Skin epidermis (tissue), 12 donors: ENCODE measurements at regions not wholly inside any gene's neighbourhood (a gene's known extent, or its start where the extent isn't known, plus 50 kb on each side); places are given as distances from the start of the nearest gene placed in this dataset.
"Not testable (repeated sequence)": the region's sequence is repeated elsewhere in the genome, so short reads cannot be mapped to it uniquely, and the experiment has no call there.

Experiments used
- H3K27ac ChIP-seq, 21 experiments: fragments of 200-600 bp; sonication (generic) in 11 of 21; one replicate each; pipeline ENCODE4 v1.5.0; 2020; ENCODE audit warnings: mild to moderate bottlenecking in 3 of 21, inconsistent platforms in 2 of 21, moderate library complexity in 2 of 21
- H3K4me3 ChIP-seq, 7 experiments: fragments of 200-600 bp; sonication (generic) in 2 of 7; one replicate each; pipeline ENCODE4 v1.5.0; 2020; ENCODE audit warnings: inconsistent platforms in 2 of 7, mild to moderate bottlenecking in 2 of 7, moderate library complexity in 1 of 7

DNA sequence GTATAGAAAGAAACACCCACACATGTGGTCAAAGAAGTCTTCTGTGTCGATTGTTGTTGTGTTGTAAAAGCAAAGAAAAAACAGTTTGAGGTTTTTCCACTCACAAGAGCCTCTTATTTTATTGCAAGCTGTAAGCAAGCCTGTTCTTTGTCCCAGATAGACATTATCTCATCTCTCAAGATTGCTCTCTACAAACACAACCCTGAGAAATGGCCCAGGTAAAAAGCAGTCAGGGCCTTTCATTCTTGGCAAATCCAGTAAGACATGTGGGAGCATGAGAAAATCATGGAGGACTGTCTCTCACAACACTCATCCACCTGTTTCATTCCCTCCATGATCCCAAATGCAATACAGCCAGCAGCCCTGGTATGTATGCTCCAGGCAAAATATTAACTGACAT is 286.6 kb upstream of the POU5F2 start:
- Histone ChIP-seq H3K4me3 (no peak overlapping the region), H3K27ac (peak overlapping the region in 2 of 21 experiments; percentile 61 to 78)

DNA sequence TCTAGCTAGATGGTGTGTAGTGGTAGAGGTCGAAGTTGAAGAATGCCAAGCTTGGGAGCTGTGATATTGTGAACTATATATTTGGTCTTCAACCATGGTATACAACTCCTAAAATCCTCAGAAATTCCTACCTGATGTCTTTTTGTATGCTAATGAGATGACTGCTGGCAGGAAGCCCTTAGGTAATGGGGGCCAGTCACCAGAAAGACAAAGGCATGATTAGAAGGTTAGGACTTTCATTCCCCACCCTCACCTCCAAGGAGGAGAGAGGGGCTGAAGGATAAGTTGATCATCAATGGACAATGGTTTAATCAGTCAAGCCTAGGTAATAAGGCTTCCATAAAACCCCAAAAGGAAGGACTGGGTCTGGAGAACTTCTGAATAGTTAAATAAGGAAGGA is 285.7 kb upstream of the POU5F2 start:
- Histone ChIP-seq H3K27ac (peak overlapping the region in 2 of 21 experiments; percentile 61 to 78), H3K4me3 (no peak overlapping the region)

DNA sequence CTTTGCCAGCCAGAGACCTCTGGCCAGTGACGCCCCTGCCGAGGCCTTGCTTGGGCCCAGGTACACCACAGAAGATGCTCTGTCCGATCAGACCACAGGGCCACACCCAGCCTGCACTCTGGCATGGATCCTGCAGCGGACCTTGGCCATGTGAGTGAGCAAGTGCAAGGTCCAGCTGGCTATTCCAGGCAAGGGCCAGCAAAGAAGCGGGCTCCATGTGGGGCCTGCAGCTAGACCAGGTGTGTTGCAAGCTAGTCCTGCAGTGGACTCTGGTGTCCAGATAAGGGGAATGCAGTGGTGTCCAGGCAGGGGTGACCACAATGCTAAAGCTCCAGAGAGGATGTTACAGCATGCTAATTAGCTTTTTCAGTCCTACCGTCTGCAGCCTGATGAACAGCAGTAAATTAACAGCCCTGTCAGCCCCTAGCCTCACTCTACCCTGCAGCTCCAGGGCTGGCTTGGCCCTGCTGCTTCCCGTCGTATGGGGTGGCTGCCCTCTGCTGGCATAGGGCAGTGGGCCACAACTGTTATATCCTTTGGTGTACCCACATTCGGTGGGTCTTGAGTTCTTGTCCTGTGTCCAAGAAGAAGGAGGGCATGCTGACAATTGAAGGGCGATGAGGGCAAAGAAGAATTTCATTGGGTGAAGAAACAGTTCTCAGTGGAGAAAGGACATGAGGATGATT is 284.5 kb upstream of the POU5F2 start:
- H3K27ac ChIP-seq: no peak overlapping the region
- H3K4me3 ChIP-seq: no peak overlapping the region

DNA sequence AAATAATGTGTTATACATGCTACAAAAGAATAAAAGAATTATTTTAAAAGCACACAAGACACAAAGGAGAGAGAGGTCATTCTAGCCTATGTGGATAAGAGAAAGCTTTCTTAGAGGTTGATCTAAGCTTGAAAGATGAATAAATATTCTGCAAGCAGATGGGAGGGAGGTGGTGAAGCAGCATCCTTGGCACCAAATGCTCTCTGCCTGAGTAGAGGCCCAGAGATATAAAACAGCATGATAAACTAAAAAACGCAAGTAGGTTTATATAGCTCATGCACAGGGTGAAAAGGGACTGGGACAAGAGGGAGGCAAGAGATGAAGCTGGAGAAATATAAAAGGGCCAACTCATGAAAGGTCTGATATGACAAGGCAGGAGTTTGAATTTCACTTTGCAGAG is 283.2 kb upstream of the POU5F2 start:
- no peak overlapping the region for H3K27ac ChIP-seq

DNA sequence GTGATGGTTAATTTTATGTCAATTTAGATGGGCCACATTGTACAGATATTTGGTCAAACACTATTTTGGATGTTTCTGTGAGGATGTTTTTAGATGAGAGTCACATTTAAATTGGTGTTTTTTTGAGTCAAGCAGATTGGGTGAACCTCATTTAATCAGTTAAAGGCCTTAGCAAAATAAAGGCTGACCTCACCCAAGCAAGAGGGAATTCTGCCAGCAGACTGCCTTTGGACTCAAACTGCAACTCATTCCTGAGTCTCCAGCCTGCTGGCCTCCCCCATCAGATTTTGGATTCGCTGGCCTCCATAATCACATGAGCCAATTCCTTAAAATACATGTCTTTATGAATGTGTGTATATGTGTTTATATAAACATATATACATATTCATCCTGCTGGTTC is 282.7 kb upstream of the POU5F2 start:
- no peak overlapping the region for H3K27ac ChIP-seq

More for the DNA sequence above, 283.2 kb upstream of the POU5F2 start:
- no peak overlapping the region for H3K4me3 ChIP-seq

DNA sequence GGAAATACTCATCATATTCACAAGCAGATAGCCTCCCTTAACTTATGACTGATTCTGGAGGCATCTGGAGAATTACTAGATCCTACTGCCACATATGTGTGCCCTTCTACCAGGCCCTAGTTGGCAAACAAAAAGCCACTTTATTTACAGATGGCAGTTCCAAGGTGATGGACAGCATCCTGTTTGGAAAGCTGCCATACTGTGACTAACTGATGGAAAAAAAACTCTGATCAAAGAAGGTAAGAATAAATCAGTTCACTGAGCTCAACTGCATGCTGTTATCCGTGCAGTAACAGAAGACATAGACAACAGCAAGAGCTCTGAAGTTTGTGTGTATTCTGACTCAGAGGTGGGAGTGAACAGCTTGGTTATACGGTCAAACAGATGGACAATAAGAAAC is 279.8 kb upstream of the POU5F2 start:
- Histone ChIP-seq H3K27ac (no peak overlapping the region), H3K4me3 (no peak overlapping the region)

More for the DNA sequence above, 282.7 kb upstream of the POU5F2 start:
- no peak overlapping the region for H3K4me3 ChIP-seq

DNA sequence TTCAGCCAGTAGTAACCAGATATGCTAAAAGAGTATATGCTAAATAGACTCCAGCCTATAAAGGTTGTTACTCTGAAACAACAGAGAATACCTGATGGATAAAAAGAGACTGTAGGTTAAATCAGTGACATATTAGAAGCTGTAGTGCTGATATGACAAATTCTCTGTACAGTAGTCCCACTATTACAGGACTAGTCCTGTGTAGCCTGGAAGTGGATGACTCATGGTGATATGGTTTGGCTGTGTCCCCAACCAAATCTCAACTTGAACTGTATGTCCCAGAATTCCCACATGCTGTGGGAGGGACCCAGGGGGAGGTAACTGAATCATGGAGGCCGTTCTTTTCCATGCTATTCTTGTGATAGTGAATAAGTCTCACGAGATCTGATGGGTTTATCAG is 276.2 kb upstream of the POU5F2 start:
- Histone ChIP-seq H3K27ac (no peak overlapping the region), H3K4me3 (no peak overlapping the region)

DNA sequence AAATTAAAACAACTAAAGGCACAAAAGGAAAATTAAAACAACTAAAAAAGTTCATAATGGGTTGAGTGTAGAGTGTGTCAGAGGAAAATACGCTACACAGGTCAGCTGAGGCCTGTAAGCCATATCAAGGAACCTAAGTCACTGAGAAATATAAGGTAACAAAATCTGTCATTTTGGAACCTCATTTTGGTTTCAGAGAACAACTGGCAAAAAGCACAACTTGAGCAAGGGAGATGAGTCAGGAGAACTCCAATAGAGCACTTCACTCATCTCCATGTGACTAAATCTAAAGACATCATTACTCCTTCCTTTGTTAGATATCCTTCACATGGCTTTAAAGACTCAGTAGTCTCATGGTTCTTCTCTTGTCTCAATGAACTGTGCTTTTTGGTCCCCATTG is 269.4 kb upstream of the POU5F2 start:
- Histone ChIP-seq H3K4me3 (no peak overlapping the region), H3K27ac (no peak overlapping the region)

DNA sequence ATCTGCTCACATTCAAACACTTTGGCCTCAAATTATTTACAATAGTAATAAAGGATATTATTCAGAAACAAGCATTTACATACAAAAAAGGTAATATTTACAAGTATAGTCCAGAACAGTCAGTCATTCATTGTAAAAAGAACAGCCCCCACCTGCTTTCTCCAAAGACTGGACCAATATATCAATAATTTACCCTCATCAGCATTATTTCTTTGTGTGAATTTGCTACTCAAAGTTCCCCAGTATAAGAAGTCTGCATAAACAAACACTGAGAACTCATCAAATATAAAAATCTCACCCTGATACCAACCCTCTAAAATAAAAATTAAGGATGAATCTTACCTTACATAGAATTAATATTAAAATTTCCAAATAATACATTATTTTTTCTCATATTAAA is 267.8 kb upstream of the POU5F2 start:
- Histone ChIP-seq H3K4me3 (no peak overlapping the region), H3K27ac (no peak overlapping the region)

DNA sequence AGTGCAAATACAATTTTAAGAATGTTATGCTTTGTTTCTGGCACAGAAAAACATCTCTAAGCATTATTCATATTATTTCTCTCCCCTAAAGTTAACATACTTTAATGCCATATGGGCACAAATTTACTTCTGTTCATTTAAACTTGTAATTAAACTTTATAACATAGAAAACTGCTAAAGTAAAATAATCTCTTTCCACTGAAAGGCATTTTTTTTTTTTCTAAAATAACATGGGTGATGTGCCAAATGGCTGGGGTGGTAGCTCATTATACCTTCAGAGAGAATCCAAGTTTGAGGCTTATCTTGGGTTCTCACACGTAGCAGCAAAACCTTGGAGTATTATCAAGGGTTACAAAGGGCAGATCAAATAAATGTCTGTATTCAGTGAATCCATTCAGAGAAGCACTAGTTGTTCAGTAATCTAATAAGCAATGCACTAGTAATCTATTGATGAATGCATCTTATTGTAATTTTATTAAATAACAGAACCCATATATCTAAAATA is 257.6 kb upstream of the POU5F2 start:
- no peak overlapping the region for H3K4me3 ChIP-seq

DNA sequence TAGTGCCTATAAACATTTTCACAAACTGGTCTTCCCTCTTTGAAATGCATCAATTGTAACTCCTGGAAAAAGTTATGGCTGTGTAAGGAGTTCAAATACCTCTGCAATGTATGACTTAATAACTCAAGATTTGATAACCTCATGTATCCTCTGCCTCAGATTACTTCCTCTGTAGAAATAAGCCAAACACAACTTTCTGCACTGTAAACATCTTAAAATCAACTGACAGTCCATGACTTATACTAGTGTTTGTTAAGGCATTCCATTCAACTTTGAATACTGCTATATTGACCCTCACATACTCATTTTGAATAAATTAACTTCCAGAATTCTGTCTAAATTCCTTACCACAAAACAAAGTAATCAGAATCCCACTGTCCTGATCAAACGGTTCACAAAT is 256.2 kb upstream of the POU5F2 start:
- H3K4me3 ChIP-seq: no peak overlapping the region
- H3K27ac ChIP-seq: no peak overlapping the region

More for the DNA sequence above, 257.6 kb upstream of the POU5F2 start:
- no peak overlapping the region for H3K27ac ChIP-seq

DNA sequence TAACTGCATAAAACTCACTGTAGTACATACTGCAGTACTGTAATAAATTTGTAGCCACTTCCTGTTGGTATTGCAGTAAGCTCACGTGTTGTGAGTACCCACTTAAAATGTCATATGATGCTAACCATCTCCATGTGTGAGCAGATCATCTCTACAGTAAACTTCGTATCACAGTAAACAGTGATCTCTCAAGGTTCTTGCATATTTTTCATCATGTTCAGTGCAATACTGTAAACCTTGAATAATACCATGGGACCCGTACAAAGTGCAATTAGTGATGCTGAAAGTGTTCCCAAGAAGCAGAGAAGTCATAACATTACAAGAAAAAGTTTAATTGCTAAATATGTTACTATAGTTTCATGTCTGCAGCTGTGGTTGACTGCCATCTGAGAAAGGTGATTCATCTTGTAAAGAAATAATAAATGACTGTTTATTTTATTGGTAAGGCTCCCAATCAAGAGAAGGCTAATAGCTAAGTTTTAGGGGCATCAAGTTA is 253.8 kb upstream of the POU5F2 start:
- Histone ChIP-seq H3K4me3 (no peak overlapping the region), H3K27ac (no peak overlapping the region)

DNA sequence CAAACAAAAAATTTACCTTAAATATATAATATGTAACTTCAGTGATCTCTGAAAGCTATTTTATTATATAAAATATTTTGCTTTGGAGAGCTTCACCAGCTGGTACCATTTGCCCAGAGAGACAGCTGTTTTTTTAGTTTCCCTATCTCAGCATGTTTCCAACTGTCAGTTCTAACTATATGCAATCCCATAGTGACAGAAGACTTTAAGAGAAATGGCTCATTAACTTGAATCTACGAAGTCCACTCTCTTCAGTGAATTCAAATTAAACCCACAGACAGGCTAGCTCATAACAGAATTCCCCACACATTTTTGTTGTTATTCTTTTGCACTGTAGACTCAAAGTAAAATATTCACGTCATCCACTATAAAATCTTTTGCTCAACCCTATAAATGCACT is 251.8 kb upstream of the POU5F2 start:
- Histone ChIP-seq H3K27ac (no peak overlapping the region), H3K4me3 (no peak overlapping the region)

DNA sequence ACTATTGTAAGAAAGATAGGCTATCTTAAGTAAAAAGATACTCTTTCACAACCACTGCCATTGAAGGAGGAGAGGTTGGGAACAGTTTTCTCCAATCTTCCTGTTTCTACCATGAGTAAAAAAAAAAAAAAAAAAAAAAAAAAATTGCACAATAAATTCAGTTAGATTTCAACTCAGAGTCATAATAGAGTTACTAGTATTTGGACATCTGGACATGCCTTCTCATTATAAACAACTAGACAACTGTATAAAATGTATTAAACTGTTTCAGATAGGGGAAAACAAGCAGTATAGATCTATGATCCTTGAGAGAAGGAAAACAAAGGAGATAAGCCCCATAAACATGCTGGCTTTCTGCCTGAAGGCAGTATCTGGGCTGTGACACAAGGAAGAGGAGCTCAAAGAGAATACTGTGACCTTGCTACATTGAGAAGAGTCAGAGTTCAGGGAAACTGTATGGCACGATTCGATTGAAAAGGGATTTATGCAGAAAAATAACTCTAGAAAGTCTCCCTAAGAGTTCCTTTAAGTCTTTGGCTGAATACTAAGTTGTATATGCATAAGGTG is 249.2 kb upstream of the POU5F2 start:
- Histone ChIP-seq H3K27ac (no peak overlapping the region), H3K4me3 (no peak overlapping the region)

DNA sequence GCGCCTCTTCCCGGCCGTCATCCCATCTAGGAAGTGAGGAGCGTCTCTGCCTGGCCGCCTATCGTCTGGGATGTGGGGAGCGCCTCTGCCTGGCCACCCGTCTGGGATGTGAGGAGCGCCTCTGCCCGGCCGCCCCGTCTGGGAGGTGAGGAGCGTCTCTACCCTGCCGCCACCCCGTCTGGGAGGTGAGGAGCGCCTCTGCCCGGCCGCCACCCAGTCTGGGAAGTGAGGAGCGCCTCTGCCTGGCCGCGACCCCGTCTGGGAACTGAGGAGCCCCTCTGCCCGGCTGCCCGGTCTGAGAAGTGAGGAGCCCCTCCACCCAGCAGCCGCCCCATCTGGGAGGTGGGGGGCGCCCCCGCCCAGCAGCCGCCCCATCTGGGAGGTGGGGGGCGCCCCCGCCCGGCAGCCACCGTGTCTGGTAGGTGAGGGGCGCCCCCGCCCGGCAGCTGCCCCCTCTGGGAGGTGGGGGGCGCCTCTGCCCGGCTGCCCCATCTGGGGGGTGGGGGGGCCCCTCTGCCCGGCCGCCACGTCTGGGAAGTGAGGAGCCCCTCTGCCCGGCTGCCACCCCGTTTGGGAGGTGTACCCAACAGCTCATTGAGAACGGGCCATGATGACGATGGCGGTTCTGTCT is 244.7 kb upstream of the POU5F2 start:
- H3K4me3 ChIP-seq, H3K27ac ChIP-seq: not testable (repeated sequence)

DNA sequence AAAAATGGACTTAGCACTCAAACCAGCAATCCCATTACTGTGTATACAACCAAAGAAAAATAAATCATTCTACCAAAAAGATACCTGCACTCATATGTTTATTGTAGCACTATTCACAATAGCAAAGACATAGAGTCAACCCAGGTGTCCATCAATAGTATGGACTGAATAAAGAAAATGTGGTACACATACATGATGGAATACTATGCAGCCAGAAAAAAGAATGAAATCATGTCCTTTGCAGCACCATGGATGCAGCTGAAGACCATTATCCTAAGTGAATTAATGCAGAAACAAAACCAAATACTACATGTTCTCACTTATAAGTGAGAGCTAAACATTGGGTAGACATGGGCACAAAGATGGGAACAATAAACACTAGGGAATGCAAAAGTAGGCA is 236.8 kb upstream of the POU5F2 start:
- Histone ChIP-seq H3K27ac (no peak overlapping the region), H3K4me3 (no peak overlapping the region)

DNA sequence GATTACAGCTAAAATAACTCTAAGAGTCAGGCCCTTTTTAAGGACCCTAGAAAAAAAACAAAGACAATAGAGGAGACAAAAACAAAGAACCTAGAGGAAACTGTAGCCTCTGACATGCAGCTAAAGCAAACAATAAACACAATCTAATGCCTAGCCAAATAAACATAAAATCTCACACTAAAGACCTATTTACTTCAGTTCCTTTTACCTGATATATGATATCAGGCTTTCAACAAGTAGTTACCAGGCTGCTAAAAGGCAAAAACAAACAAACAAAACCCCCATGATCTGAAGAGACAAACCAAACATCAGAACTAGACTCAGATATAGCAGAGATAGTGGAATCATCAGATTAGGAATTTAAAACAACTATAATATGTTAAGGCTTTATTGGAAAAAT is 226.5 kb upstream of the POU5F2 start:
- no peak overlapping the region for H3K27ac ChIP-seq
- H3K4me3 ChIP-seq: no peak overlapping the region

DNA sequence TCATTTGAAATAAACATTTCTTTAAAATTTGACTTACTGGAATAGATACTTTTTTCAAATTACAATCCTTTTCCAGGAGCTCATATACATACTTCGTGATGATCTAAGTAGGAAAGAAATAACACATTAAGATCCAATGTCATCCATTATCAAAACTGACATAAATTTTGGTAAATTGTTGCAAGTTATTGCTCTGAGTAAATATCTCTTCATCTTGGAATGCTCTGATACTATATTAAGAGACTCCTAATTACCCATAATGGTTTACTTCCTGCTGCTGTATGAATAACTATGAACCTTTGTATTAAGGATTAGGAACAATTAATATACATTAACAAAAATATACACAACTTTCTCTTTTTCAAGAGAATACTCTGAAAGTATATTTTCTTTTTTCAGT is 223.0 kb upstream of the POU5F2 start:
- Histone ChIP-seq H3K4me3 (no peak overlapping the region), H3K27ac (no peak overlapping the region)

DNA sequence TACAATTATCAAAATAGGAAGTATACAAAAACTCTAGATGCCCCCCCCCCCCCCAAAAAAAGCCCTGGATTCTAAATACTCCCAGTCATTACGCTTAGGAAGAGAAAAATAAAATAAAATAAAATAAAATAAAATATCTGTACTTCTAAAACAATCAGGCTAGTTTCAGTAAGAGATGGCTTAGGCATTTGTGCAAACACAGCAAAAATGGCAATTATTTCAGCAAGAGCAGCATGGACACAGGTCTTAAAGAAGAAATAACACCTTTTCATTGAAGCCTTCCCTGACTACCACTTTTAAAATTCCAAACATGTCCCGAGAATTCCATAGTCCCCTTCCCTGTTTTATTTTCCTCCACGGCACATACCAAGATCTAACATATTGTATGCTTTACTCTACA is 218.6 kb upstream of the POU5F2 start:
- no peak overlapping the region for H3K27ac ChIP-seq
- no peak overlapping the region for H3K4me3 ChIP-seq

DNA sequence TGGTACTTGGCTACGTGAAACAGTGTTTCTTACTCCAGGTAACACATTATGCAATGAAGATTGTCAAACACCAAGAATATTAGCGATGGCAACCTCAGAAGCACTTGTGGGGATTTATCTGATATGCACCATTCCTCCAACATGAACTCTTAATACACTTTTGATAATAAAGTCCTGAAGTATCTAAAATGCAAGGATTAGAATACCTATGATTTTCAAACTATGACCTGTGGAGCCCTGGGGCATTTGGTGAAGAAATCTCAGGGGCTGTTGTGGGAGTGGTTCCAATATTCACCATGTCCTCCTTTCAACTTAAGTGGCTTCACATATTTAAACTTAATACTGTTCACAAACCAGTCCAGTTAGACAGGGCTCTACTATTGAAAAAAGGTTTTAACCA is 214.6 kb upstream of the POU5F2 start:
- H3K27ac ChIP-seq: no peak overlapping the region
- no peak overlapping the region for H3K4me3 ChIP-seq

DNA sequence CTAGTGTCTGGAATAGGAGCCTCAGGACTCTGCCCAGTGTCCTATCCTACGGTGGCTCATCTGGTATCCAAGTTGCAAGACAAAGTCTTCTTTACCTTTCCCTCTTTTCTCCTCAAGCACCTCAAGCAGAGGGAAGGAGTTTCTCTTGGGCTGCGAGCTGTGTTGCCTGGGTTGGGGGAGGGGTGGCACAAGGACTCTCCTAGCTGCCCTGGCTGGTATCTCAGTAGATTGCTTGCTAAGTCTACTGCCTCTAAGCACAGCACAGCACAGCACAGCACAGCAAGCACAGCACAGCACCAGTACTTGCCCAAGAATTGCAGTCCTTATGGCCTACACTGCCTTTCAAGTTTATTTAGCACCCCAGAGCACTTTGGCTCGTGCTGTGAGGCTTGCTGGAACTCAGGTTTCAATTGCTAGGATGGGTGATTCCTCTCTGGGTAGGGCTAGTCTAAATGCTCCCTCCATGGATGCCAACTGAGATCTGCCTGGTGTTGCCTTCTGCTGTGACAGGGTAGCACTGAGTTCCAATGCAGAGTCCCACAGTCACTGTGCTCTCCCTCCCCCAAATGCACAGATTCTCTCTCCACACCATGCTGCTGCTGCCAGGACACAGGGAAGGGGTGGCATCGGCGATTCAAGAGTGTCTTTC is 213.1 kb upstream of the POU5F2 start:
- Histone ChIP-seq H3K27ac (no peak overlapping the region), H3K4me3 (no peak overlapping the region)
